NCI-H2227 treated with DMSO at 0.1 percent for 48 hours (cell line): ENCODE measurements at regions not wholly inside any gene's neighbourhood (a gene's known extent, or its start where the extent isn't known, plus 50 kb on each side); places are given as distances from the start of the nearest gene placed in this dataset.

Experiments used
- DNase-seq: peaks from one replicate; lab custom pipeline; 2025; lab: John Stamatoyannopoulos, UW

GRCh38 chr1:22376546-22376945, 75.1 kb upstream of the ZBTB40 start:
- no peak for DNase-seq

GRCh38 chr1:22376976-22377375, 74.7 kb upstream of the ZBTB40 start:
- no peak for DNase-seq

- DNase-seq = no peak
These were observed 72.1 kb upstream of the ZBTB40 start for GRCh38 chr1:22379566-22379965.

- DNase-seq = no peak
These were observed 71.4 kb upstream of the ZBTB40 start for GRCh38 chr1:22380024-22380785.

- DNase-seq = no peak
These were observed 67.9 kb upstream of the ZBTB40 start for GRCh38 chr1:22383526-22384294.

GRCh38 chr1:22385537-22385936, 66.1 kb upstream of the ZBTB40 start:
- no peak for DNase-seq

- DNase-seq = no peak
These were observed 64.9 kb upstream of the ZBTB40 start for GRCh38 chr1:22386774-22387173.

- no peak for DNase-seq
These were observed 63.6 kb upstream of the ZBTB40 start for GRCh38 chr1:22387919-22388580.

- no peak for DNase-seq
These were observed 62.8 kb upstream of the ZBTB40 start for GRCh38 chr1:22388671-22389450.

- DNase-seq = no peak
These were observed 58.1 kb upstream of the ZBTB40 start for GRCh38 chr1:22393587-22393986.

GRCh38 chr1:22398656-22399420, 52.8 kb upstream of the ZBTB40 start:
- DNase-seq = no peak

GRCh38 chr1:22399421-22400091, 52.1 kb upstream of the ZBTB40 start:
- no peak for DNase-seq
